NB4 (cell line): ENCODE measurements at regions not wholly inside any gene's neighbourhood (a gene's known extent, or its start where the extent isn't known, plus 50 kb on each side); places are given as distances from the start of the nearest gene placed in this dataset.

Experiments used
- DNase-seq: peaks from one replicate; pipeline ENCODE4 v3.0.0; 2010; ENCODE audit warnings: low read depth
- H3K4me3 ChIP-seq: one replicate; pipeline ENCODE4 v1.5.1; 2011; ENCODE audit warnings: mild to moderate bottlenecking, low read depth, low read length, moderate library complexity
- MYC ChIP-seq: IDR thresholded peaks from 2 replicates; pipeline ENCODE4 v1.6.1; 2011; ENCODE audit warnings: low read depth, low read length
- POLR2A ChIP-seq: IDR thresholded peaks from 2 replicates; pipeline ENCODE4 v1.6.1; 2011; ENCODE audit warnings: mild to moderate bottlenecking; ENCODE audit not compliant: insufficient read length; ENCODE audit errors: extremely low read depth
- TF ChIP-seq, protein P1 (sequence below): IDR thresholded peaks from 2 replicates; pipeline ENCODE4 v1.6.1; 2011; ENCODE audit warnings: low read depth, low read length
- TF ChIP-seq, protein P2 (sequence below): IDR thresholded peaks from one replicate; pipeline ENCODE4 v1.5.1; 2012; ENCODE audit warnings: low read depth, low read length

- DNase-seq, result no peak
- TF ChIP-seq MYC, result no peak
- TF ChIP-seq, protein P1, sequence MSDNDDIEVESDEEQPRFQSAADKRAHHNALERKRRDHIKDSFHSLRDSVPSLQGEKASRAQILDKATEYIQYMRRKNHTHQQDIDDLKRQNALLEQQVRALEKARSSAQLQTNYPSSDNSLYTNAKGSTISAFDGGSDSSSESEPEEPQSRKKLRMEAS, result no peak
- no peak for TF ChIP-seq POLR2A
- TF ChIP-seq, protein P2, sequence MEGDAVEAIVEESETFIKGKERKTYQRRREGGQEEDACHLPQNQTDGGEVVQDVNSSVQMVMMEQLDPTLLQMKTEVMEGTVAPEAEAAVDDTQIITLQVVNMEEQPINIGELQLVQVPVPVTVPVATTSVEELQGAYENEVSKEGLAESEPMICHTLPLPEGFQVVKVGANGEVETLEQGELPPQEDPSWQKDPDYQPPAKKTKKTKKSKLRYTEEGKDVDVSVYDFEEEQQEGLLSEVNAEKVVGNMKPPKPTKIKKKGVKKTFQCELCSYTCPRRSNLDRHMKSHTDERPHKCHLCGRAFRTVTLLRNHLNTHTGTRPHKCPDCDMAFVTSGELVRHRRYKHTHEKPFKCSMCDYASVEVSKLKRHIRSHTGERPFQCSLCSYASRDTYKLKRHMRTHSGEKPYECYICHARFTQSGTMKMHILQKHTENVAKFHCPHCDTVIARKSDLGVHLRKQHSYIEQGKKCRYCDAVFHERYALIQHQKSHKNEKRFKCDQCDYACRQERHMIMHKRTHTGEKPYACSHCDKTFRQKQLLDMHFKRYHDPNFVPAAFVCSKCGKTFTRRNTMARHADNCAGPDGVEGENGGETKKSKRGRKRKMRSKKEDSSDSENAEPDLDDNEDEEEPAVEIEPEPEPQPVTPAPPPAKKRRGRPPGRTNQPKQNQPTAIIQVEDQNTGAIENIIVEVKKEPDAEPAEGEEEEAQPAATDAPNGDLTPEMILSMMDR, result no peak
- H3K4me3 ChIP-seq, result no peak overlapping the region
Observed at GRCh38 chr17:70256751-70257150, 87.4 kb downstream of the KCNJ2 start.

GRCh38 chr17:70258465-70258864 lies 89.1 kb downstream of the KCNJ2 start:
- TF ChIP-seq MYC (no peak), POLR2A (no peak)
- TF ChIP-seq, protein P1, result no peak
- TF ChIP-seq, protein P2, result no peak
- DNase-seq, result no peak
- H3K4me3 ChIP-seq, result no peak overlapping the region

DNA sequence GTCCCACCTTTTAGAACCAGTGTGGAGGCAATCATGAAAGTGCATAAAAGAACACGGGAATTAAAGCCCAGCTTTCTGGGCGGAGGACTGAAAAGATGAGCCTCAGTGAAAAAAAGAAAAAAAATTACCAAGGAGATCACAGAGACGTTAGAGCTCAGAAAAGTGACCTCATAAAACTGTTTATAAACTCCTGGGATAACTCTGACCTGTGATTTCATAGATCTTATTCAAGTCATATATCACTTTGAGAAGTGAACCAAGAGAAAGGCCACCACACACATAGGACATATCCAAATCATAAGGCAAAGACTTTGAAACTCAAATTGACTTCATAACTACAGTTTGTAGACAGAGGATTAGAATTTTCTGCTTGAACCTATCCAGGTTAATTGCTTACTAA lies 90.1 kb downstream of the KCNJ2 start:
- no peak for TF ChIP-seq POLR2A
- TF ChIP-seq, protein P1, result no peak
- TF ChIP-seq MYC, result no peak
- TF ChIP-seq, protein P2, result no peak
- H3K4me3 ChIP-seq, result no peak overlapping the region
- no peak for DNase-seq

GRCh38 chr17:70261170-70261569 lies 91.8 kb downstream of the KCNJ2 start:
- DNase-seq, result no peak
- TF ChIP-seq, protein P1, result no peak
- TF ChIP-seq MYC, result no peak
- TF ChIP-seq POLR2A, result no peak
- TF ChIP-seq, protein P2, result no peak
- no peak overlapping the region for H3K4me3 ChIP-seq

GRCh38 chr17:70265471-70265870 lies 96.1 kb downstream of the KCNJ2 start:
- H3K4me3 ChIP-seq, result no peak overlapping the region
- no peak for DNase-seq
- TF ChIP-seq MYC, result no peak
- TF ChIP-seq POLR2A, result no peak
- TF ChIP-seq, protein P2, result no peak
- TF ChIP-seq, protein P1, result no peak

- DNase-seq, result no peak
- no peak for TF ChIP-seq POLR2A
- TF ChIP-seq, protein P2, result no peak
- no peak for TF ChIP-seq MYC
- TF ChIP-seq, protein P1, result no peak
- no peak overlapping the region for H3K4me3 ChIP-seq
Observed at GRCh38 chr17:70266394-70266793, 97.1 kb downstream of the KCNJ2 start.
